ENCODE measurements at regions not wholly inside any gene's neighbourhood (a gene's known extent, or its start where the extent isn't known, plus 50 kb on each side); places are given as distances from the start of the nearest gene placed in this dataset.

DNA sequence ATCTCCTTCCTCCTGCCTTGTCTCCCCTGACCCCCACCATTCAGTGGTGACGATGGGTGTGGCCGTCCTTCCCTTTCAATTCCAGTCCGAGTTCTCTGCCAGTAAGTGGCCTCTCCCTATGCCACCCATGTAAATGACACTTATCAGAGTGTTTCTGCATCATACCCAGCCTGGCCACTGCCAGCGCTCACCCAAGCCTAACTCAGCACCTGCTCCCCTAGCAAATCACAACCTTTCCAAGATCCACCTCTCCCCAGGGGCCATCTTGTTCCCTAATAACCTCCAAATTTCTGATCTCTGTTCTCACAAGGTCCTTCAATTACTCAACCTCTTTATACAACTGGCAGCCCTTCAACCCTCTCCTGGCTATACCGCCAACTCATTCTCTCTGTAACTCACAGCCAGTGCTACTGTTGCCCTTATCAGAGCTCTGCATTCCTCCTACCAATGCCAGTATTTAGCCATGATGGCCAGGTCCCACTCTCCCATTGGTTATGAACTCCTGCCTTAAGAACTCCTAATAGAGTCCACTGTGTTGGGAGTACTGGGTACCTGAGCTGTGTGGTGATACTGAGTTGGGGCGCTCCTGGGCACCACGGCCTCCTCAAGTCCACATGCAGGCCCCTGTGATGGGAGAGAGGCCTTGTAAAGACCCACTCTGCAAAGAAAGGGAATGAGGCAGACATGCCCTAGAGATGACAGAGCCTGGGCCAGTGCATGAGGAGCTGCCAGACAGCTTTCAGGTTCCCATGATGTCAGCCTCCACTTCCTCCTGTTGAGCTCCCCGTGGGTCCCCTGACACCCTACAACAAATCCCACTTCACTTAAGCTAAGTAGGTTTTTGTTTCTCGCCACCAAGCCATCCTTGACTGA lies 187.4 kb upstream of the RREB1 start:
- DNase-seq: no peak

DNA sequence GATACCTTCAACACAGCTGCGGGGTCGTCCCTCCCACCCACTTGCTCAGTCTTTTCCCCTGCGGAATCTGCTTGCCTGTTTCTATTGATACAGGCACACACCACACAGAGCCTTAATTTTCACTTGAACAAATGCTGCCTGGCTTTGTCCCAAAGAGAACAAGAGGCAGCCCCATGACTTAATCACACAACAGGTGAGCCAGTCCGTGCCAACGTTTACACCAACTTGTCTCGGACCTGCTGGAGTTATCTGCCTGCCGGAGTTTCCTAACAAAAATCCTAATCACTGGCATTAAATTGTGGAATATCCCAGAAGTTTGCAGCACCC lies 186.8 kb upstream of the RREB1 start:
- DNase-seq: no peak

- no peak for DNase-seq
Observed at GRCh38 chr6:6922166-6922565, 185.6 kb upstream of the RREB1 start.

- no peak for DNase-seq
Observed at GRCh38 chr6:6923605-6924004, 184.2 kb upstream of the RREB1 start.

GRCh38 chr6:6924708-6925107 lies 183.1 kb upstream of the RREB1 start:
- DNase-seq: no peak

- no peak for DNase-seq
Observed at GRCh38 chr6:6925391-6926164, 182.2 kb upstream of the RREB1 start.

DNA sequence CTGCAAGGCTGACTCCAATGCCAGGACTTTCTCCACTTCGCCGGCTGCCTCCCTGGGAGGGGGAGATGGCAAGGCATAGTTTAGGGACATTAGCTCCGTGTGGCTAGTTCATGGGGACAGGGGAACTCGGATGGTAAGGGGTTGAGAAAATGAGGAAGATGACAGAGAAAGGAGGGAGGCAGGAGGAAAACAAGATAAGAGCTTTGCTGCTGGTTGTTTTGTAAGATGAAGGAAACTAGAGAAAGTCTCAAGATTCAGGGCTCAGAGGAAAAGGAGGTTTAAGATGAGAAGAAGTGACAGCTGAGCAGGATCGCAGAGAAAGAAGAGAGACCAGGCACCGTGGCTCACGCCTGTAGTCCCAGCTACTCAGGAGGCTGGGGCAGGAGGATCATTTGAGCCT lies 180.9 kb upstream of the RREB1 start:
- DNase-seq: no peak

GRCh38 chr6:6927521-6928361 lies 180.0 kb upstream of the RREB1 start:
- no peak for DNase-seq

DNA sequence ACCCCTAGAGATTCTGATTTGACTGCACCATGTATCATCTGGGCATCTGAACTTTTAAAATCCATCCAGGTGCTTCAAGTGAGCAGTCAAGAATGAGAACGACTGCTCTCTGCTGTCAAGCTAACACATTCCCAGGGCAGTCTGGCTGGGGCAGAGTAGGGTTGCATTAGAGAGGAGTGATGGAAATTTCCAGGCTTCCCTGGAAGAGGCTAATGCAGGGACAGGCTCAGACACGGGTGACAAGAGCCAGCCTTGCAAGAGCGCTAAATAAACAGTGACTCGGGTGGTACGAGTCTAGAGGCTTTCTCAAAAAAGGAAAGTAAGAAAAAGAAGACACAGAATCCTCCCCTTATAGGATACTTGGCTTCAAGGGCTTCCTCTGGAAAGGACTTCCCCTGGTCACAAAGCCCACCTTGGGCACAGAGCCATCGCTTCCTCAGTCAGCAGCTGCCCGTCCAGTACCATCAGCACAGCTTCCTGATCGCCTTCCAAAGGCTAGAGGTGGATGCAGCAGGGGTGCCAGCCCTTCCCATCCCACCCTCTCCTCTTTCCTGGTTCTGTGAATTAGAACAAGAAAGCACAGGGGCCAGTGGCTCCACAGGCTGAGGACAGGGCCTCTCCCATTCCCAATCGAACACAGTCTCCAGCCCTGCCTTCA lies 177.4 kb upstream of the RREB1 start:
- no peak for DNase-seq

DNA sequence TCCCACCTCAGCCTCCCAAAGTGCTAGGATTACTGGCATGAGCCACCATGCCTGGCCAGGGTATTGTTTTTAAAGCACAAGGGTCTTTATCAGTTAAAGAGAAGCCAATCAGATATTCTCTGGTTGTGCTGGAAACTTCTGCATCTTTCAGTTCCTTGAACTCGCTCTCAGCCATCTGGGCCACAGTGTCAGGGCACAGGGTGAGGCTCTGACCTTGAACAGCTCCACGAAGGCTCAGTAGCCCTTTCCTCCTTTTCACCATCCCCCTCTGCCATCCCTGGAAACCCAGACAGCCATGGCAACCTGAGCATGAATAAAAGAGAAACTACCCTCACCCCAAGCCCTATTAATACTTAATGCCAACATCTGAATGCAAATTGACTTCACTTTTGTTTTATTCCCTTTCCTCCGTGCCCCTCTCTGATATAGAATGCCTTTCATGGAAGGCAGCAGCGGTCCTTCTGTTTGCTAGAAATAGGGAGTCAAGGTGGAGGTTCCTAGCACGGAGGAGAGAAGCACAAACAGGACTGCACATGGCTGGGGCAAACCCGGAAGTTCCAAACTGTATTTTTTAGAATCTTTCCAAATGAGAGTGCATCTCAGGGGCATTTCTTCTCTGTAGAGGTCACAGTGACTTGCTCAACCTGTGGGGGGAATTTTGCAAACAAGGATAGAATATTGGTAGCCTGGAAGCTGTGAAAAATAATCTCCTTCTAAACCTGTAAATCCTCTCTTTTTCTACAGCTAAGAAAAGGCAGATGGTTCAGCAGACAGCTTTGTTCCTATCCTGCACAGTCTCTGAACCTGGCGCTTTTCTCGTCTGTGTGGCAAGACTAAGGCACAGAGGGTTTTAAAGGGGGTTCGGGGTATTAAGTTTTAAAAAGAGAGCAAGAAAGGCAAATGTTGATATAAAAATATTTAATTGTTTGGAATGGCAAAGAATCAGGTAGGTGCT lies 176.4 kb upstream of the RREB1 start:
- no peak for DNase-seq

GRCh38 chr6:6932341-6932740 lies 175.4 kb upstream of the RREB1 start:
- no peak for DNase-seq

- no peak for DNase-seq
Observed at GRCh38 chr6:6932968-6933367, 174.8 kb upstream of the RREB1 start.

DNA sequence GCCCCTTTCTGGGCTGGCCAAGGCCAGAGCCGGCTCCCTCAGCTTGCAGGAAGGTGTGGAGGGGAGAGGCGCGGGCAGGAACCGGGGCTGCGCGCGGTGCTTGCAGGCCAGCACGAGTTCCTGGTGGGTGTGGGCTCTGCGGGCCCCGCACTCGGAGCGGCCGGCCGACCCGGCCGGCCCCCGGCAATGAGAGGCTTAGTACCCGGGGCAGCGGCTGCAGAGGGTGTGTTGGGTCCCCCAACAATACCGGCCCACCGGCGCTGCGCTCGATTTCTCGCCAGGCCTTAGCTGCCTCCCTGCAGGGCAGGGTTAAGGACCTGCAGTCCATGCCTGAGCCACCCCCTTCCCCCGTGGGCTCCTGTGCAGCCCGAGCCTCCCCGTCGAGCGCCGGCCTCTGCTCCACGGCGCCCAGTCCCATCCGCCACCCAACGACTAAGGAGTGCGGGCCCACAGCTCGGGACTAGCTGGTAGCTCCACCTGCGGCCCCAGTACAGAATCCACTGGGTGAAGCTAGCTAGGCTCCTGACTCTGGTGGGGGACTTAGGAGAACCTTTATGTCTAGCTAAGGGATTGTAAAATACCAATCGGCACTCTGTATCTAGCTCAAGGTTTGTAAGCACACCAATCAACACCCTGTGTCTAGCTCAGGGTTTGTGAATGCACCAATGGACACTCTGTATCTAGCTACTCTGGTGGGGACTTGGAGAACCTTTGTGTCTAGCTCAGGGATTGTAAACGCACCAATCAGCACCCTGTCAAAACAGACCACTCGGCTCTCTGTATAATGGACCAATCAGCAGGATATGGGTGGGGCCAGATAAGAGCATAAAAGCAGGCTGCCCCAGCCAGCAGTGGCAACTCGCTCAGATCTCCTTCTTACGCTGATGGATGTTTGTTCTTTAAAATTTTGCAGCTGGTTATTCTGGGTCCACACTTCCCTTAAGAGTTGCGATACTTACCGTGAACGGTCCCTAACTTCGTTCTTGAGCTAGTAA lies 167.4 kb upstream of the RREB1 start:
- no peak for DNase-seq

GRCh38 chr6:6941201-6941600 lies 166.6 kb upstream of the RREB1 start:
- no peak for DNase-seq

DNA sequence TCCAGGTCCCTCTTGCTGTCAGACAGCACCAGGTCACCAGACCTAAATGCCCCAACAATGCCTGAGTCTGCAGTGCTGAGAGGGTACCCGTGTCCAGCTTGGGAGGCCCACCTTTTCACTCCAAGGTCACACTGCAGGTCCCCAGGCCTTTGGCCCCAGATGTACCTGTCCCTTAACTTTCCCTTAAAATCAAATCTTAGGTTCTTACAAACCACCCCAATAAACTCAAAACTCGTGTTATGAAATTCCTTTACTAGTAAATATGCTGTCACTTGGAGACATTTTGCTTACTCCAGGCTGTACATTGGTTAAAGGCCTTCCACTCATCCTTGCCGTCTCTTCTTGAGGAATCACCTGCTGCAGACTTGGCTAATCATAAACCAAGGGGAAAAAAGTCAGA lies 165.7 kb upstream of the RREB1 start:
- no peak for DNase-seq

- DNase-seq: no peak
Observed at GRCh38 chr6:6942831-6943230, 164.9 kb upstream of the RREB1 start.

DNA sequence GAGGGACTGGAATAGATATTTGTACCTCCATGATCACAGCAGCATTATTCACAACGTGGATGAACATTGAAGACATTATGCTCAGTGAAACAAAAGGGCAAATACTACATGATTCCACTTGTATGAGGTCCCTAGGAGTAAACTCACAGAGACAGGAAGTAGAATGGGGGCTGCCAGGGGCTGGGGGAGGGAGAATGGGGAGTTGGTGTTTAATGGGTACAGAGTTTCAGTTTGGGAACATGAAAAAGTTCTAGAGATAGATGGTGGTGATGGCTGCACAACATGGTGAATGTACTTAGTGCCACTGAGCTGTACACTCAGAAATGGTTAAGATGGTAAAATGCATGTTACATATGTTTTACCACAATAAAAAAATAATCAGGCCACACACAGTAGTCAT lies 164.3 kb upstream of the RREB1 start:
- no peak for DNase-seq

DNA sequence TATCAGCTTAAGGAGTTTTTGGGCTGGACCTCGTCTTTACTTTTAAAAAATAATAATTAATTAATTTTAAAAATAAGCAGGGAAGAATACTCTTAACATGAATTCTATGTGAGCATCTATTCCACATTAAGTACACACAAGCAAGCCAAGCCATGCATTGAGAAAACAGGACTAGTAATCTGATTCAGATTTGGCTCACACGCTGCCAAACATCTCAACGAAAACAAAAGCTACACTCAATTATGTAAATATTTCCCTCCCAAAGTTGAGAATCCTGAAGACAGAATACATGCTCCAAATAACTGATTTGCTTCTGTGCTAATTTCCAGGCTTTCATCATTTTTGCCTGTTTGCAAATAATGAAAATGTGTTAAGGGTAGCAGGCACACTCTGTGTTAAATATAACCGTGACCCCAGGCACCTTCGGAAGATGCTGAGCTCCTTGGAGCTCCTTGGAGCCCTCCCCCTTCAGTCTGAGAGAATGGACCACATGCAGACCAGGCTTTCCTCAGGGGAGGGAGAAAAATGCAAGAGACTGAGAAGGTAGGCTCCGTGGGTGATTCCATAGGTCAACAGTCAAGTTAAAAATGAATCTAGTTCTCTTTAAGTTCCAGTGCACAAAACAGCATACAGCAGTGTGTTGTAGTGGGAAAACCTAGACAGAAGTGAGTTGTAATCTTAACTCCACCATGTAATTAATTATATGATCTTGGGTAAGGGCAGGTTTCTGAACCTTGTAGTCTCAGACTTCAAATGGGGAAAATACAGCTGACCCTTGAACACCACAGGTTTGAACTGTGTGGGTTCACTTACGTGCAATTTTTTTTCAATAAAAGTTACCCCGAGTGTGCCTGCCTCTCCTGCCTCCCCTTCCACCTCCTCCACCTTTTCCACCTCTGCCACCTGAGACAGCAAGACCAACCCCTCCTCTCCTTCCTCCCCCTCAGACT lies 161.3 kb upstream of the RREB1 start:
- DNase-seq: no peak

Measured in activated naive CD4-positive, alpha-beta T cell (primary cell).